Prostate gland (tissue), 2 donors: ENCODE measurements at regions not wholly inside any gene's neighbourhood (a gene's known extent, or its start where the extent isn't known, plus 50 kb on each side); places are given as distances from the start of the nearest gene placed in this dataset.

Experiments
- POLR2AphosphoS5 ChIP-seq: sonication (generic); formaldehyde crosslinking; IDR thresholded peaks from one replicate; pipeline ENCODE4 v1.6.1; 2017; ENCODE audit warnings: antibody characterized with exemption
- TF ChIP-seq, protein P1 (sequence below), 4 experiments: fragments of 200-600 bp in 2 of 4; fragments of 450-650 bp in 2 of 4; sonication (generic) in 2 of 4; IDR thresholded peaks; 1 replicate in 3 of 4; 2 replicates in 1 of 4; pipeline ENCODE4 v1.5.1; 2016 to 2019; ENCODE audit warnings: antibody characterized with exemption in 4 of 4, mild to moderate bottlenecking in 2 of 4, moderate library complexity in 2 of 4

DNA sequence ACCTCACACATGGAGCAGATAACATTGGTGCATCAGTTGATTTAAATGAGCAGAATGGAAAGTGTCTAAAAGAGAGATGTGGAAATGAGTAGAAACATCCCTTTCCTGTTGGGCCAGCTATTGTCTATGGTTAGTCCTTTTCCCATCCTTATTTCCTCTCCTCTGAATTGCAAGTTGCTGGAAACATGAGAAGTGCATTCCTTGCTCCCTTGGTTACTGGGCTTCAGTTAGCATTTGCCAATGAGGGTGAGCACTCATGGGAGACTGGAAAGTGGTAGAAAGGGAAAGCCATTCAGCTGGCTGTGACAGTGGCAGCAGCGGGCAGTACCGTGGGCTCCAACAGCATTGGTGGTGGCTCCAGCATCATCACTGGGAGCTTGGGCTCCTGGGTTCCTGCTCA lies 96.0 kb upstream of the IGFBP7 start:
- TF ChIP-seq POLR2AphosphoS5: no peak
- TF ChIP-seq, protein P1, sequence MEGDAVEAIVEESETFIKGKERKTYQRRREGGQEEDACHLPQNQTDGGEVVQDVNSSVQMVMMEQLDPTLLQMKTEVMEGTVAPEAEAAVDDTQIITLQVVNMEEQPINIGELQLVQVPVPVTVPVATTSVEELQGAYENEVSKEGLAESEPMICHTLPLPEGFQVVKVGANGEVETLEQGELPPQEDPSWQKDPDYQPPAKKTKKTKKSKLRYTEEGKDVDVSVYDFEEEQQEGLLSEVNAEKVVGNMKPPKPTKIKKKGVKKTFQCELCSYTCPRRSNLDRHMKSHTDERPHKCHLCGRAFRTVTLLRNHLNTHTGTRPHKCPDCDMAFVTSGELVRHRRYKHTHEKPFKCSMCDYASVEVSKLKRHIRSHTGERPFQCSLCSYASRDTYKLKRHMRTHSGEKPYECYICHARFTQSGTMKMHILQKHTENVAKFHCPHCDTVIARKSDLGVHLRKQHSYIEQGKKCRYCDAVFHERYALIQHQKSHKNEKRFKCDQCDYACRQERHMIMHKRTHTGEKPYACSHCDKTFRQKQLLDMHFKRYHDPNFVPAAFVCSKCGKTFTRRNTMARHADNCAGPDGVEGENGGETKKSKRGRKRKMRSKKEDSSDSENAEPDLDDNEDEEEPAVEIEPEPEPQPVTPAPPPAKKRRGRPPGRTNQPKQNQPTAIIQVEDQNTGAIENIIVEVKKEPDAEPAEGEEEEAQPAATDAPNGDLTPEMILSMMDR (IDR thresholded peaks at IDR 0.05): no peak
